GM10266 (cell line): ENCODE measurements at regions not wholly inside any gene's neighbourhood (a gene's known extent, or its start where the extent isn't known, plus 50 kb on each side); places are given as distances from the start of the nearest gene placed in this dataset.

Experiments used
- DNase-seq: peaks from one replicate; pipeline ENCODE4 v3.0.0; 2012; ENCODE audit errors: extremely low spot score
- TF ChIP-seq, protein P1 (sequence below): IDR thresholded peaks from 2 replicates; pipeline ENCODE4 v1.5.1; 2012; ENCODE audit warnings: mild to moderate bottlenecking, low read depth; ENCODE audit not compliant: control insufficient read depth, insufficient read depth; ENCODE audit errors: missing control alignments

DNA sequence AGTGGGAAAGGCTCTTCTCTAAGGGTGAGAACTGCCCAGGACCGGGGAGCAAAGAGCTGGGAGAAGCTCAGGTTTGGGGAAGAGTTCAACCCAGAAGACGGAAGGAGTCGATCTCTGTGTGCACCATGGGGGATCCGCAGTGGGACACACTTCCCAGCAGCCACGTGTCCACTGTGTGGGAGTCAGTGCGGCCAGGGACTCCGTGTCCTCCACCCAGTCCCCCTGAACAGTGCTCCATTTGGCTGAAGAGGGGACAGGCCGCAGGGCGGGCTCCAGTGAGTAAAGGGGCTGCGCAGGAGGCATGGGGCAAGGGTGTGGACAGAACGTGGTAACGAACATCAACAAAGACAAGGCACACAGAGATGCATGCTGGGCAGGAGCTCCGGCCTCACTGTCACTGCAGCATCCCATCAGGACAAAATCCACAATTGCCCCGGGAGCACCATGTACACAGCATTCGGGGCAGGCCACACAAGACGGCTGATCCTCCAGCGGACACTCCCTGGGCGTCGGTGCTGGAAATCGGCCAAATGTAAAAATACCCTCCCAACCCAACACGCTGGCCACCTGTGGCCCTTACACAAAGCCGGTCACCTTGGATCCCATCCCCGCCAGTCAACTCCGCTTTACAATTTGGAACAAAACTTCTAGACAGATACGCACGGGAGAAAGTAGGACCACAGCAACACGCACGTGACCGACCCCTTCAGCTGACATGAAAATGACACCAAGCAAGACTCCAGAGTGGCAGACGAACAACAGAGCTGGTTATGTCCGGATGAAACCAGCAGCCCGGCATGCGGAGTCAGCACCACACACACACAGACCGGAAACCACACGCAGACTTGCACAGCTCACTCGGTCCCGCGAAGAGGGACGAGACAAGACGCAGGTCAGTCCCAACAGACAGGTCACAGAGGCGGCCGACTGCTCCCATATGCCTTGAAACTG is 366.8 kb downstream of the SHANK2 start:
- TF ChIP-seq, protein P1, sequence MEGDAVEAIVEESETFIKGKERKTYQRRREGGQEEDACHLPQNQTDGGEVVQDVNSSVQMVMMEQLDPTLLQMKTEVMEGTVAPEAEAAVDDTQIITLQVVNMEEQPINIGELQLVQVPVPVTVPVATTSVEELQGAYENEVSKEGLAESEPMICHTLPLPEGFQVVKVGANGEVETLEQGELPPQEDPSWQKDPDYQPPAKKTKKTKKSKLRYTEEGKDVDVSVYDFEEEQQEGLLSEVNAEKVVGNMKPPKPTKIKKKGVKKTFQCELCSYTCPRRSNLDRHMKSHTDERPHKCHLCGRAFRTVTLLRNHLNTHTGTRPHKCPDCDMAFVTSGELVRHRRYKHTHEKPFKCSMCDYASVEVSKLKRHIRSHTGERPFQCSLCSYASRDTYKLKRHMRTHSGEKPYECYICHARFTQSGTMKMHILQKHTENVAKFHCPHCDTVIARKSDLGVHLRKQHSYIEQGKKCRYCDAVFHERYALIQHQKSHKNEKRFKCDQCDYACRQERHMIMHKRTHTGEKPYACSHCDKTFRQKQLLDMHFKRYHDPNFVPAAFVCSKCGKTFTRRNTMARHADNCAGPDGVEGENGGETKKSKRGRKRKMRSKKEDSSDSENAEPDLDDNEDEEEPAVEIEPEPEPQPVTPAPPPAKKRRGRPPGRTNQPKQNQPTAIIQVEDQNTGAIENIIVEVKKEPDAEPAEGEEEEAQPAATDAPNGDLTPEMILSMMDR, result no peak
- no peak for DNase-seq

DNA sequence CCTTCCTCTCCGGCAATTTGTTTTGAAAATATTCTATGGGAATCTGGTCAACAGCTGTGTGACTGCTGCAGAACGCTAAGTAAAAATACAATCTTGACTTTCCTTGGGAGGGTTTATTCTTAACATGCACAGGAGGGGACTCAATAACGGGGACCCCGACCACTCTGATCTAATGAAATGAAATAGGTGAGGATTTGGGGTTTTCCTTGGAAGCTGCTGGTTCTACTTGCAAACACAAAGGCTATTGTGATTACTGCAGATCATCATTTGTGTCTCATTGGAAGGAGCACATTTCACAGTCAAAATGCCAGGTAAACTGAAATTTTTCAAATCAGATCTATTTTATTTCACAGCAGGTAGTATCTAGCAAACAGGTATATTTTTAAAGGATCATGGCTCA is 366.1 kb downstream of the SHANK2 start:
- TF ChIP-seq, protein P1, result no peak
- DNase-seq, result no peak

DNA sequence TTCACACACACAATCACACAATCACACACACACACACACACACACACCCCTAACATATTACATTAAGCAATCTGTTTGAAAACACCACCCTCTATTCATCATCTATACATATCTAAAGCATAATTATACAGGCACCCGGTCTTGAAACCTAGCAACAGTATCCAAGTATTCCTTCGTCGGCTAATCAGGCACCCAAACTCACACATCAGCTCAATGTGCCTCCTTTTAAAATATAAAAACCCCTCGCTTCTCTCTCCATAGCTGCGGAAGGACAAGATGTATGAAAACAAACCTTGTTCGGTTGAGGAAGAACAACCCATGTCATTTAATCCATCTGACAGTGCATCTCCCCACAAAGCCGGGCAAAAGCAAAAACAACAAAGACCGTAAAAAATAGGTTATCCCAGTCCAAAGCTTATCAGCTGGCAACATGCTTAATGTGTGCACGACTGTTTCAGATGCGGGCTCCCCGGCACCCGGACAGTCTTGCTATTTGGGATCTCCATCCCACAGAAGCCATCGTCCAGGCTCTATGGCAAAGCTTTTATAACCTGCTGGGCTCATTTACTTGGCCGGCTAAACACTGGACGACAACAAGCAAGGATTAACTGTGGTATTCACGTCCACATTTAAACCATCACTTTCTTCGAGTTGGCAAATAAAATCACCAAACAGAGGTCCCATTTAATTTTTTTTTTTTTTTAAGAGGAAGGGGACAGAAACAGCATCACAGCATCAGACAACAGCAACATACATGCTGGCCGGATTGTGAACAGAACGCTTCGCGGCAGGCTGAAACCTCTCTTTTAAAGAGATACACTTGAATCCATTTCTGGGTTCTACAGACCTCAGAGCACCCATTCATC is 365.5 kb downstream of the SHANK2 start:
- no peak for DNase-seq
- TF ChIP-seq, protein P1, result no peak

GRCh38 chr11:70887542-70887827 is 364.9 kb downstream of the SHANK2 start:
- DNase-seq, result no peak
- TF ChIP-seq, protein P1, result no peak

GRCh38 chr11:70888061-70888460 is 364.3 kb downstream of the SHANK2 start:
- TF ChIP-seq, protein P1, result no peak
- DNase-seq, result no peak

DNA sequence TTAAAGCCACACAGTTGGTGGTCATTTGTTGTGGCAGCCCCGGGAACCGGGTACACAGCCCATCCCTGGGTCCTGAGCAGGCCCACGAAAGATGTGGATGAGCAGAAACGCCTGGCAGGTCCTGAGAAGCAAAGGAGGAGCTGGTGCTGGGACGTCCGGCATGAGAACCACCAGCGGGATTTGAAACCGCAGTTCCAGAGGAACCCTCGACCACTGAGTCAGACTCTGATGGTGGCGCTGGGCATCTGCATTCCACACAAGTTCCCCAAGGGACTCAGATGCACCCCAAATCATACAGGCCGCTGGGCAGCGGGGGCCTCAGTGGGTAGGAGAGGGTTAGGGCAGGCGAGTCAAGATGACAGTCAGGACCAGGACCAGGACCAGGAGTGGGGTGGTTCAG is 363.0 kb downstream of the SHANK2 start:
- TF ChIP-seq, protein P1, result no peak
- no peak for DNase-seq
